ENCODE measurements at regions not wholly inside any gene's neighbourhood (a gene's known extent, or its start where the extent isn't known, plus 50 kb on each side); places are given as distances from the start of the nearest gene placed in this dataset.

DNA sequence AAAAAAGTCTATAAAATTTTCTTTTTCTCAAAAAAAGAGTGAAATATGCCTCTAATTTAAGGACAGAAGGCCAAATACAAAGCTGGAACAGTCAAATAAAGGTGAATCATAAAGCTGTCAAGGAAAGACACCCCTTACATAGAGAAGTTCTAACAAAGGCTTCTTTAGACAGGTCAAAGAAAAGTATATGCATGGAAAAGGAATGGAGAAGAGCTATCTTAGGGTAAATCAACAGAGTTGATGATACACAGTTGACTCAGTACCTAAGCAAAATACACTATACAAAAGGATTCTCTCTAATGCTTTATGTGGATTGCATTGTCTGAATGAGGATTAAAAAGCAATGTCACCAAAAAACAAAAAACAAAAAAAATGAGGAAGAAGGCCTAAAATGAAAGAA lies 214.8 kb downstream of the TXNL1 start:
- Histone ChIP-seq H4K5ac (ENCODE audit: insufficient read length, low read depth, low read length) (no peak overlapping the region), H3K14ac (ENCODE audit: insufficient read depth, low read length) (no peak overlapping the region), H2BK20ac (ENCODE audit: low read depth, low read length, poor library complexity, severe bottlenecking) (no peak overlapping the region), H3K23ac (ENCODE audit: insufficient read length, low read depth, low read length) (no peak overlapping the region), H3K23me2 (ENCODE audit: insufficient read length, low read depth, low read length, poor library complexity, severe bottlenecking) (no peaks in the 10 kb centered on the region), H4K20me1 (ENCODE audit: control insufficient read depth, insufficient read depth, insufficient read length) (no peaks in the 10 kb centered on the region), H4K91ac (ENCODE audit: insufficient read length, low read depth, low read length) (no peak overlapping the region), H3K18ac (ENCODE audit: insufficient read length, low read depth, low read length) (no peak overlapping the region), H3K79me2 (ENCODE audit: insufficient read depth, low read length) (no peaks in the 10 kb centered on the region), H3T11ph (ENCODE audit: low read length) (no peak overlapping the region), H2BK5ac (ENCODE audit: insufficient read length, low read length) (no peak overlapping the region), H3K4ac (ENCODE audit: low read depth, low read length) (no peak overlapping the region), H3K56ac (ENCODE audit: insufficient read length, low read depth, low read length) (no peak overlapping the region), H3K79me1 (ENCODE audit: insufficient read depth, low read depth, low read length, poor library complexity, severe bottlenecking) (no peaks in the 10 kb centered on the region), H3K4me2 (ENCODE audit: insufficient read depth, insufficient read length, low read length) (no peak overlapping the region), H3K27me3 (ENCODE audit: insufficient read depth, low read length) (no peaks in the 10 kb centered on the region), H3K9ac (ENCODE audit: extremely low read depth, insufficient read length, low read length) (no peak overlapping the region), H2BK15ac (ENCODE audit: low read depth, low read length) (no peak overlapping the region), H3K9me3 (ENCODE audit: control insufficient read depth, low read depth, low read length) (no peaks in the 10 kb centered on the region), H2AK5ac (ENCODE audit: insufficient read length, low read length) (no peak overlapping the region), H3K4me1 (ENCODE audit: insufficient read depth, low read length) (peaks cover 4% of the 10 kb centered on the region), H2AFZ (ENCODE audit: low read length) (no peak overlapping the region), H2BK120ac (ENCODE audit: low read depth, low read length, poor library complexity, severe bottlenecking) (no peak overlapping the region), H2BK12ac (ENCODE audit: insufficient read length, low read depth, low read length) (no peak overlapping the region), H4K8ac (replicated peaks; ENCODE audit: insufficient read length, low read depth, low read length) (no peak overlapping the region), H3K27ac (ENCODE audit: insufficient read length, low read depth, low read length) (no peak overlapping the region)
- Mint-ChIP-seq H3K27me3 (ENCODE audit: low read depth) (no peaks in the 10 kb centered on the region; the same call in 1 of the 2 replicates), H3K4me1 (peaks cover 16 to 32% of the 10 kb centered on the region in 2 experiments), H3K36me3 (ENCODE audit: insufficient read depth in 1 of 3, low read depth in 3 of 3) (peaks cover 3 to 32% (median 24%) of the 10 kb centered on the region in 3 experiments; a peak in 5 of 7 replicates), H3K27ac (peak overlapping the region in 1 of 3 experiments; percentile 30; a peak in 1 of 7 replicates), H3K4me3 (no peak overlapping the region), H3K9me3 (peaks cover 3 to 17% of the 10 kb centered on the region in 2 experiments; a peak in 4 of 5 replicates)
- DNase-seq: no peak
- TF ChIP-seq, protein P1, sequence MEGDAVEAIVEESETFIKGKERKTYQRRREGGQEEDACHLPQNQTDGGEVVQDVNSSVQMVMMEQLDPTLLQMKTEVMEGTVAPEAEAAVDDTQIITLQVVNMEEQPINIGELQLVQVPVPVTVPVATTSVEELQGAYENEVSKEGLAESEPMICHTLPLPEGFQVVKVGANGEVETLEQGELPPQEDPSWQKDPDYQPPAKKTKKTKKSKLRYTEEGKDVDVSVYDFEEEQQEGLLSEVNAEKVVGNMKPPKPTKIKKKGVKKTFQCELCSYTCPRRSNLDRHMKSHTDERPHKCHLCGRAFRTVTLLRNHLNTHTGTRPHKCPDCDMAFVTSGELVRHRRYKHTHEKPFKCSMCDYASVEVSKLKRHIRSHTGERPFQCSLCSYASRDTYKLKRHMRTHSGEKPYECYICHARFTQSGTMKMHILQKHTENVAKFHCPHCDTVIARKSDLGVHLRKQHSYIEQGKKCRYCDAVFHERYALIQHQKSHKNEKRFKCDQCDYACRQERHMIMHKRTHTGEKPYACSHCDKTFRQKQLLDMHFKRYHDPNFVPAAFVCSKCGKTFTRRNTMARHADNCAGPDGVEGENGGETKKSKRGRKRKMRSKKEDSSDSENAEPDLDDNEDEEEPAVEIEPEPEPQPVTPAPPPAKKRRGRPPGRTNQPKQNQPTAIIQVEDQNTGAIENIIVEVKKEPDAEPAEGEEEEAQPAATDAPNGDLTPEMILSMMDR (conservative IDR thresholded peaks at IDR 0.05): no peak
